GM10248 (cell line): ENCODE measurements at regions not wholly inside any gene's neighbourhood (a gene's known extent, or its start where the extent isn't known, plus 50 kb on each side); places are given as distances from the start of the nearest gene placed in this dataset.
"Not testable (repeated sequence)": the region's sequence is repeated elsewhere in the genome, so short reads cannot be mapped to it uniquely, and the experiment has no call there.

Experiments used
- CTCF ChIA-PET: fragments of 300-600 bp; sonication (Branson Sonifier 250); formaldehyde crosslinking; extraction: SDS; loops from one replicate; lab custom pipeline; 2021; ENCODE audit warnings: antibody characterized with exemption; lab: Yijun Ruan, JAX
- POLR2A ChIA-PET: fragments of 350-650 bp; sonication (Branson Sonifier 250); formaldehyde crosslinking; extraction: SDS; loops from one replicate; lab custom pipeline; 2020; ENCODE audit warnings: antibody characterized with exemption; lab: Yijun Ruan, JAX
- DNase-seq: peaks from one replicate; pipeline ENCODE4 v3.0.0; 2012; ENCODE audit errors: extremely low spot score
- CTCF ChIP-seq: IDR thresholded peaks from 2 replicates; pipeline ENCODE4 v1.5.1; 2012; ENCODE audit warnings: mild to moderate bottlenecking, low read depth; ENCODE audit errors: extremely low read depth, missing control alignments, control extremely low read depth

GRCh38 chr4:75142382-75142781, 209.5 kb downstream of the PARM1 start:
- ChIA-PET POLR2A (no interaction called here), CTCF (no interaction called here)
- TF ChIP-seq CTCF, result no peak

DNA sequence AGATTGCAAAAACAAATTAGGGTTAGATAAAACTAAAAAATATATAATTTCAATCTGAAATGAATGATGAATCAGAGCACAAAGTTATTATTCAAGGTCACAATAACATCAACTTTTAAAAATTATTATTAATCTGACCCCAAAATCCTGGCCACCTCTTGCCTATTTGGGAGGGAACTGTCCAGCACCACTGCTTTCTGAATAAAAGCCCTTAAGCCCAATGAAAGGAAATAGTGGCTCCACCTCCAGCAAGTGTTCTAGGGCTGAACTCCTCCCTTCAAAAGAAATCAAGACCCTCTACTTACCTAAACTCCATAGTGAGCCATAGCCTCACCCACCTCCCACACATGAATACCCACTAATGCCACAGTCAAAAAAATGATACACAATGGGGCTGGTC, 208.2 kb downstream of the PARM1 start:
- TF ChIP-seq CTCF, result no peak
- POLR2A ChIA-PET, result no interaction called here
- DNase-seq, result no peak
- CTCF ChIA-PET, result no interaction called here

More at GRCh38 chr4:75142382-75142781, 209.5 kb downstream of the PARM1 start:
- DNase-seq, result no peak

- ChIA-PET POLR2A (no interaction called here), CTCF (no interaction called here)
- DNase-seq, result no peak
- TF ChIP-seq CTCF, result no peak
These were observed 204.4 kb downstream of the PARM1 start for GRCh38 chr4:75137302-75137701.

DNA sequence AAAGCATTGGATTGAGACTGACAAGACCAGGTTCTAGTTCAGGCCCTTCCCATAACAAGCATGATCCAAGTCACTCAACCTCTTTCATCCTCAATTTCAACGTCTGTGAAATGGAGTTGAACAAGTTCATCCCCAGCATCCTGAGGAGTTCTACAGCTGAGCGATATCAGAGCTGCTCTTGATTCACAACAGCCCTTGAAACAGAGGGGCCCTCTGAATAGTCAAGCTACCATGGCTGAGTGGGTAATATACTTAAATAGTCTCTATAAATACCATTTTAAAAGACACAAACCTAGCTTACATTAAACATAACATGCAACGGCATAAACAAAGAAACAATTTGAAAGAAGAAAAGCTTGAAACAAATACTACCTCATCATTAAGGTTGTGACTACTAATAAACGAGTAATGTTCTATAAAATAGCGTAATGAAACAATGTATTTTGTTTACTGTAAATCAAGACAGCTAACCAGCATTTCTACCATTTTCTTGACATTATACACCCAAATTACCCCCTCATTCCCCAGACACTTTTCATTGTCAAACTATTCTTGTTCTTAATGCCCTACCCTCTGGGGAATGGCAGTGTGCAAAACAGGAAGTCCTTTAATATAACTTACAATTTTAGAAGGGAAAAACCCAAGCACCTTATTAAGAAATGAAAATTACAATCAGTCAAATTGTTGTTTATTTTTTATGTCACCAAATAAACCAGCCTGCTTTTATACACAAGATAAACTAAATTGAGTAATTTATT, 202.3 kb downstream of the PARM1 start:
- no peak for TF ChIP-seq CTCF
- ChIA-PET POLR2A (no interaction called here), CTCF (no interaction called here)
- DNase-seq, result no peak

DNA sequence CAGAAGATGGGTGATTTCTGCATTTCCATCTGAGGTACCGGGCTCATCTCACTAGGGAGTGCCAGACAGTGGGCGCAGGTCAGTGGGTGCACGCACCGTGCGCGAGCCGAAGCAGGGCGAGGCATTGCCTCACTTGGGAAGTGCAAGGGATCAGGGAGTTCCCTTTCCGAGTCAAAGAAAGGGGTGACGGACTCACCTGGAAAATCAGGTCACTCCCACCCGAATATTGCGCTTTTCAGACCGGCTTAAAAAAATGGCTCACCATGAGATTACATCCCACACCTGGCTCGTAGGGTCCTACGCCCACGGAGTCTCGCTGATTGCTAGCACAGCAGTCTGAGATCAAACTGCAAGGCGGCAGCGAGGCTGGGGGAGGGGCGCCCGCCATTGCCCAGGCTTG, 194.0 kb downstream of the PARM1 start:
- POLR2A ChIA-PET, CTCF ChIA-PET, DNase-seq: not testable (repeated sequence)

- ChIA-PET POLR2A (no interaction called here), CTCF (no interaction called here)
- DNase-seq, result no peak
- no peak for TF ChIP-seq CTCF
These were observed 193.1 kb downstream of the PARM1 start for GRCh38 chr4:75126058-75126457.

GRCh38 chr4:75122424-75123014, 189.6 kb downstream of the PARM1 start:
- TF ChIP-seq CTCF, result no peak
- ChIA-PET CTCF (no interaction called here), POLR2A (no interaction called here)
- no peak for DNase-seq
